Hepatic stellate cell (primary cell): ENCODE measurements at regions not wholly inside any gene's neighbourhood (a gene's known extent, or its start where the extent isn't known, plus 50 kb on each side); places are given as distances from the start of the nearest gene placed in this dataset.

ENCODE experiments used
- DNase-seq: peaks from one replicate; pipeline ENCODE4 v3.0.0; 2011; ENCODE audit warnings: low spot score

GRCh38 chr17:59451706-59452105 lies 113.7 kb upstream of the DHX40 start:
- no peak for DNase-seq

DNA sequence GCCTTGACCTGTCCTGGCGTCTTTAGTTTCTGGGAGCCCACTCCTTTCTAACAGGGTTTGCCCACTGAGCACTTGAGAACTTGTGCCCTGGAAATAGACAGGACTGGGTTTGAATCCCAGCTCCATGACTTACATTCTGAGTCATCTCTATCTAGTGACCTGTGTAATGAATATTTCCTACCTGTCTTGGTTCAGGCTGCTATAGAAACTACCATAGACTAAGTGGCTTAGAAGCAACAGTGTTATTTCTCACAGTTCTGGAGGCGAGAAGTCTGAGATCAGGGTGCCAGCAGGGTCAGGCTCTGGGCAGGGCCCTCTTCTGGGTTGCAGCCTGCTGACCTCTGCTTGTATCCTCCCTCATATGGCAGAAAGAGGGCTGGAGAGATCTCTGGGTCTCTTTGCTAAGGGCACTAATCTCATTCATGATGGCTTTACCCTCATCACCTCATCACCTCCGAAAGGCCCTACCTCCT lies 110.7 kb upstream of the DHX40 start:
- DNase-seq: no peak

GRCh38 chr17:59456428-59456827 lies 109.0 kb upstream of the DHX40 start:
- DNase-seq: no peak

DNA sequence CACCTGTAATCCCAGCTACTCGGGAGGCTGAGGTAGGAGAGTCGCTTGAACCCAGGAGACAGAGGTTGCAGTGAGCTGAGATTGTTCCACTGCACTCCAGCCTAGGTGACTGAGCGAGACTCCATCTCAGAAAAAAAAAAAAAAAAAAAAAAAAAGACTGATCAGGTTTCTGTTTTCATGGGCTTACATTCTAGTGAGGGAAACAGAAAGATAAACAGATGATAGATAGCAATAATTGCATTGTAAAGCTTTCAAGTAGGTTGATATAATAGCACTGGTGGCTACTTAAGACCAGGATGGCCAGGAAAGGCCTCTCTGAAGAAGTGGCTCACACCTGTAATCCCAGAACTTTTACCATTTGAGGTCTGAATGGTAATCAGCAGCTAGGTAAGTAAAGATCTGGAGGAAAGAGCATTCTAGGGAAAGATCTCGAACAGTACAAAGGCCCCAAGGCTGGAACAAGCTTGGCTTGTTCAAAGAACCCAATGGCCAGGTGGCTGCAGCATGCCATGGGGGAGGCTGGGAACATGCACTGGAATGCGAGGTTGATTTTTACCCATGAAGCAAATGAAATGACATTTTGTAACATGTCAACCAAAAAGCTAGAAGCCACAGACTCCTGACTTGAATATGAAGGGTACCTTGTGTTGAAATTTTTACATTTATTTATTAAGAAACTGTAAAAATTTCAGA lies 108.3 kb upstream of the DHX40 start:
- DNase-seq: no peak

DNA sequence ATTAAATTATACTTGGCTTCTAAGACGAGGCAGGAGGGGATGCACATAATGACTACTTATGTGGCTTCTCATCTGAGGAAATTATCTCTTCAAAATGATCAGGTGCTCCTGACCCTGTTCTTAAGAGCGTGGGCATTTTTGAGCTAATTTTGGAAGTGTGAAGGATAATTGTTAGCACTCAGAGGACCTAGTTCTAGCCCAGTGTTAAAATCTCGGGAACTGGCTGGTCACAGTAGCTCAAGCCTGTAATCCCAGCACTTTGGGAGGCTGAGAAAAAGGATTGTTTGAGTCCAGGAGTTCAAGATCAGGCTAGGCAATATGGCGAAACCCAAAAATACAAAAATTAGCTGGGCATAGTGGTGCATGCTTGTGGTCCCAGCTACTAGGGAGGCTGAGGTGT lies 103.0 kb upstream of the DHX40 start:
- no peak for DNase-seq

GRCh38 chr17:59464246-59464645 lies 101.2 kb upstream of the DHX40 start:
- no peak for DNase-seq

DNA sequence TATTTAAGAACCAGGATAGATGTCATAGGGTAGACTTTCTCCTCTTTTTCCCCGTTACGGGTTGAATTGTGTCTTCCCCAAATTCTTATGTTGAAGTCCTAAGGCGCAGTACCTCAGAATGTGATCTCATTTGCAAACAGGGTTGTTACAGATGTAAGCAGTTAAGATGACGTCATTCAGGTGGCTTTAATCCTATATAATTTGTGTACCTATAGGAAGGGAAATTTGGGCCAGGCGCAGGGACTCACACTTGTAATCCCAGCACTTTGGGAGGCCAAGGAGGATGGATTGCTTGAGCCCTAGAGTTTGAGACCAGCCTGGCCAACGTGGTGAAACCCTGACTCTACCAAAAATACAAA lies 99.5 kb upstream of the DHX40 start:
- no peak for DNase-seq

DNA sequence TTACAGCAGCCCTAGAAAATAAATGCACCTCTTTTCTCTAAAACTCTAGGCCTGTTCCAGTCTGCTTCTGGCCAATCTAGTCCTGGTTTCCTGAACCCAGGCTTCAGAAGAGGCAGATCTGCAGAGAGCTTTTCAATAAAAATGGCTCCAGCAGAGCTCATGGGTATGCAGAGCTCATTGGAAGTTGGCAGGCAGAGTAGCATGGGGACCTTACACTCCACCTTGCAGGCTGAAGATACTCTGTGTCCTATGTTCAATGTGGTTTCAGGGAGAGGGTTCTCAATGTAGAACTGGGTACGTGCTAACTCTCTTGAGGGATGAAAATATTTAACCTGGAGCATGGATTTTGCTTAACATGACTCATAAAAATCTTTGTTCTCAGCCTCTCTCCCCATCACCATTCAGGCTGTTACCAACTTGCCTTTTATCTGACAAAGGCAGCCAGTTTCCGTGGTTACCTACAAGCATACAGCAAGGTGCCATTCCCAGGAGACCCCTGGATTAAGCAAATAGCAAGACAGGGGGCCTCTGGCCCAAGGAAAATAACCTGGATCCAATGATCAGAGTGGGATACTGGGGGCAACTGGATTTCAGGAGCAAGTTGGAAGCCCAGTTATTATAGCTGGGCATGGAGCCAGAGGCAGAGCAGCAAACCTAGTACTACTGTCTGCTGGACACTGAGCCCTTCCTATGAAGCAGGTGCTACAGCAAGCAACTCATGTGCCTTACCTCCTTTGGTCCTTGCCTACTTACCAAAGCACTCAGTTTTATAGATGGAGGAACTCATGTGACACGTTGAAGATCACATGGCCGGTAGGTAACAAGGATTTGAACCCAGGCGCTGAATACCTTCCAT lies 98.2 kb upstream of the DHX40 start:
- DNase-seq: no peak

DNA sequence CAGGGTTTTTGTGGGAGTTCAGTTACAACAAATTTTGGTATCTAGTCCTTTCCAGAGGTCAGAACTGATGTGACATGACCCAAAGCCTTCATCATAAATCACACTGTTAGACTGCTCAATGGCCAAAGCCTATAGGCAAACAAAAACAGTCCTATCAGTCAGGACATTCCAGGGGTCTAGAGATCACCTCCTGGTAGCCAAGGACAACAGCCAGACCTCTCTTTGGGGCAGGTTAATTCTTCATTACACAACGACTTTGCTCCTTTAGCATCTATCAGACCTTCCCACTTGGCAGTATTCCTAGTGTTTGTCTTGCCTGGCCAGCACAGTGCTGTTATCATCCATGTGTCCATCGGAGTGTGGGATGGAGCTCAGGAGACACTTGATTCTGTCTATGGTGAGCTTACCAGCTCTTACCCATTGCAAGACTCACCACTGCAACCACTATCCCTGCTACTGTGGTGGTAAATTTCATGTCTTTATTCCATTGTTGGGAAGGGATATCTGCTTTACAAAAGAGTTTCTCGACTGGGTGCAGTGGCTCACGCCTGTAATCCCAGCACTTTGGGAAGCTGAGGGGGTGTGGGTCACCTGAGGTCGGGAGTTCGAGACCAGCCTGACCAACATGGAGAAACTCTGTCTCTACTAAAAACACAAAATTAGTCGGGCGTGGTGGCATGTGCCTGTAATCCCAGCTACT lies 95.5 kb upstream of the DHX40 start:
- DNase-seq: no peak

- no peak for DNase-seq
Observed at GRCh38 chr17:59470624-59471297, 94.6 kb upstream of the DHX40 start.

DNA sequence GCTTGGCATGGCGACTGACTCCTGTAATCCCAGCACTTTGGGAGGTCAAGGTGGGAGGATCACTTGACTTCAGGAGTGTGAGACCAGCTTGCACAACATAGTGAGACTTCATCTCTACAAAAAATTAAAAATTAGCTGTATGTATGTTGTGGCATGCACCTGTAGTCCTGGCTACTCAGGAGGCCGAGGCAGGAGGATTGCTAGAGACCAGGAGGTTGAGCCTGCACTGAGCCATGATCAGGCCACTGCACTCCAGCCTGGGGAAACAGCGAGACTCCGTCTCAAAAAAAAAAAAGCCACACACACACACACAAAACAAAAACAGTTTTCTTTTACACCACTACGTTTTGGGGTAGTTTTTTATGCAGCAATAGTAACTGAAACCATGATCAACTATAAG lies 89.0 kb upstream of the DHX40 start:
- DNase-seq: no peak

GRCh38 chr17:59479141-59479540 lies 86.3 kb upstream of the DHX40 start:
- no peak for DNase-seq

- DNase-seq: no peak
Observed at GRCh38 chr17:59483860-59484259, 81.5 kb upstream of the DHX40 start.

DNA sequence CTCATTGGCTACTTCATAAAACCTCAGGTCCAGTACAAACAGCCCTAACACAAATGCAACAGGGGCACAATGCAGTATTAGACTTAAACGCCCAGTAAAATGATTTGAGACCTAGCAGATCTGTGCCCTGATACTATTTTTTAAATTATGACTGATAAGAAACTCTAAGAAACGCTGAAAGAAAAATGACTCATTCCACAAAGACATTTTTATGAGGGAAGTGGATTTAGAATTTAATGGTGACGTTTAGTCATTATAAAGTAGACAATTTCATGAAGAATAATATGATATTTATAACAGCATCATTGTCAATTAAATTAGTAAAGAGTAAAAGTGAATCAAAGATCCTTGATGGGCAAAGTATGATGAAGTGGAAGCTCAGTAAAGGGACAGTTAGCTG lies 80.4 kb upstream of the DHX40 start:
- no peak for DNase-seq

- no peak for DNase-seq
Observed at GRCh38 chr17:59485946-59486345, 79.5 kb upstream of the DHX40 start.

- no peak for DNase-seq
Observed at GRCh38 chr17:59487161-59487873, 78.1 kb upstream of the DHX40 start.

- DNase-seq: no peak
Observed at GRCh38 chr17:59488805-59489204, 76.6 kb upstream of the DHX40 start.

- peak; percentile 17 for DNase-seq
Observed at GRCh38 chr17:59490216-59490615, 75.2 kb upstream of the DHX40 start.

GRCh38 chr17:59491353-59492090 lies 73.9 kb upstream of the DHX40 start:
- no peak for DNase-seq

DNA sequence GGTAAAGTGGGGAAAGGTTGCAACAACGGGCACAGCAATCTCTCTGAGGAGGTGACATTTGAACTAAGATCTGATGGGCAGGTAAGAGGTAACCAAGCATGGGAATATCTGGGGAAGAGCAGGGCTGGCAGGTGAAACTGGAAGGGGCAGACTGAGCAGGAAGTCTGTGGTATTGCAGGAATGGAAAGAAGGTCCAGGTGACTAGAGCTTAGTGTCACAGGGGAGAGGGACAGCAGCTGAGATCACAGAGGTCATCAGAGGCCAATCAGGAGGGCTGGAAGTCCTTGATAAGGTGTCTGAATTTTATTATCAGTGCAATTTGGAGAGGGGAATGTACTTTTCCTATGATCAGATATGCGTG lies 73.3 kb upstream of the DHX40 start:
- DNase-seq: no peak

DNA sequence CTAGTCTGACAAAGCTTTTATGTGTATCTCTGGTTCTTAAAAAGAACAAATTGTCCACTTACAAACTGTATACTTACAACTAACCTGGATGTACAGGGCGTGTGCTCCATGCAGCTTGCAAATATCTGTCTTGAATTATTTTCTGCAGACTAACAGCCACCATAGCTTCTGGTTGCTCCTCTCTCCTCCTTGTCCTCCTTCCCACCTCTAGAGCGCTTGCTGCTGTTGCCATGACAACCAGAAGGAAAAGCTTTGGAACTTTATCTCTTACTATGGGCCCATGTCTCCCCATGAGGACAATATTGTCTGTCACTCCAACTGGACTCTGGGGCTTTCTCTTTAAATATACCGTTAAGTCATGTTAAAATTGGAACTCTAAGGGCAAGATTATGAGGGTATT lies 71.5 kb upstream of the DHX40 start:
- no peak for DNase-seq
